ENCODE measurements at regions not wholly inside any gene's neighbourhood (a gene's known extent, or its start where the extent isn't known, plus 50 kb on each side); places are given as distances from the start of the nearest gene placed in this dataset.

DNA sequence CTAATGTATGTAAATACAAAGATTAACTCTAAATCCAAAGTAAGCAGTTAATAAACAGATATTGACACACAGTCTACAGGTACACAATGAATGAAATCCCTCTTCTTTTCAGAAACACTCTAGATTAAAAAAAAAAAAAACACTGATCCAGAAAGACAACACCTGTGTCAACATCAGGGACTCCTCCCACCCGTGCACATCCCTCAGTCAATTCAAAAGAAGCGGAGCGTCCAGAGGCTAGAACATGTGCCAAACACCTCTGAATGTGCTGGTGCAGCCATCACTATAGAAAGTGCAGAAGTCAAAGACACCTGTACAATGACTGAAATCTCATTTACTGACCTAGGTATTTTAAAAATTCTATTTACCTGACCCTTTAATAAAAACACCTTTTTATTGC lies 622.6 kb upstream of the ID2 start:
- Histone ChIP-seq H3K9ac (ENCODE audit: low read depth, low read length) (no peak overlapping the region), H3K4me2 (ENCODE audit: low read length) (no peak overlapping the region), H3K36me3 (ENCODE audit: insufficient read depth, low read length) (no peaks in the 10 kb centered on the region), H3K4me1 (ENCODE audit: control insufficient read depth, insufficient read depth, low read length) (no peaks in the 10 kb centered on the region), H3K9me3 (replicated peaks; ENCODE audit: low read length) (no peaks in the 10 kb centered on the region), H3K4me3 (ENCODE audit: low read length) (no peak overlapping the region), H3K27me3 (ENCODE audit: control insufficient read depth, insufficient read depth, low read length) (no peaks in the 10 kb centered on the region)

GRCh38 chr2:8059794-8060193 lies 622.1 kb upstream of the ID2 start:
- no peak overlapping the region for H3K4me2 ChIP-seq (ENCODE audit: low read length)
- H3K27me3 ChIP-seq (ENCODE audit: control insufficient read depth, insufficient read depth, low read length): no peaks in the 10 kb centered on the region
- H3K9me3 ChIP-seq (replicated peaks; ENCODE audit: low read length): no peaks in the 10 kb centered on the region
- H3K4me1 ChIP-seq (ENCODE audit: control insufficient read depth, insufficient read depth, low read length): no peaks in the 10 kb centered on the region
- no peak overlapping the region for H3K4me3 ChIP-seq (ENCODE audit: low read length)
- no peak overlapping the region for H3K9ac ChIP-seq (ENCODE audit: low read depth, low read length)
- no peaks in the 10 kb centered on the region for H3K36me3 ChIP-seq (ENCODE audit: insufficient read depth, low read length)

DNA sequence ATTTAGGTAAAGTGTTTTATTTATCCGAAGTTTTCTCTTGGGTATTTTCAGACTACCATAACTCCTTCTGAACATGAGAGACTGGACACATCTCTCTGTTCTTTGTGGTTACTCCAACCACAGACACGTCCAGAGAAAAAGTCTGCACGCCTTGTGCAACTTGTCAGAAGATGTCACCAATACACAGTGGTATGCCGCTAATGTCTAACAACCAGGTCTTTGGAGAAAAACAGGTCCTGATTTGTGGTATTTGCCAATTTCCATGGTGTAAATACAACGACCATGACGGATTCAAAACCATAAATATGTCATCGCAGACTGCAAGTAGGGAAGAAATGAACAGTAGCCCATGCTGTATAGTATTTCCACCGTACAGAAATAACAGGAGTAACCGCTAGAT lies 620.6 kb upstream of the ID2 start:
- H3K9ac ChIP-seq (ENCODE audit: low read depth, low read length): no peak overlapping the region
- H3K4me2 ChIP-seq (ENCODE audit: low read length): no peak overlapping the region
- no peaks in the 10 kb centered on the region for H3K4me1 ChIP-seq (ENCODE audit: control insufficient read depth, insufficient read depth, low read length)
- H3K36me3 ChIP-seq (ENCODE audit: insufficient read depth, low read length): no peaks in the 10 kb centered on the region
- no peak overlapping the region for H3K4me3 ChIP-seq (ENCODE audit: low read length)
- no peaks in the 10 kb centered on the region for H3K27me3 ChIP-seq (ENCODE audit: control insufficient read depth, insufficient read depth, low read length)
- no peaks in the 10 kb centered on the region for H3K9me3 ChIP-seq (replicated peaks; ENCODE audit: low read length)

DNA sequence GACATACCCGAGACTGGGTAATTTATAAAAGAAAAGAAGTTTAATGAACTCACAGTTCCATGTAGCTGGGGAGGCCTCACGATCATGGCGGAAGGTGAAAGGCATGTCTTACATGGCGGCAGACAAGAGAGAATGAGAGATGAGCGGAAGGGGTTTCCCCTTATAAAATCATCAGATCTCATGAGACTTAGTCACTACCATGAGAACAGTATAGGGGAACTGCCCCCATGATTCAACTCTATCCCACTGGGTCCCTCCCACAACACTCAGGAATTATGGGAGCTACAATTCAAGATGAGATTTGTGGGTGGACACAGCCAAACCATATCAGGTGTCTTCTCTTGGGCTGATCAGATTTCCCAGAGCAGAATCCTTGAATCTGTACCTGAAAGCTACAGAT lies 617.3 kb upstream of the ID2 start:
- Histone ChIP-seq H3K9ac (ENCODE audit: low read depth, low read length) (no peak overlapping the region), H3K36me3 (ENCODE audit: insufficient read depth, low read length) (no peaks in the 10 kb centered on the region), H3K4me3 (ENCODE audit: low read length) (no peak overlapping the region), H3K9me3 (replicated peaks; ENCODE audit: low read length) (no peaks in the 10 kb centered on the region), H3K27me3 (ENCODE audit: control insufficient read depth, insufficient read depth, low read length) (no peaks in the 10 kb centered on the region), H3K4me2 (ENCODE audit: low read length) (no peak overlapping the region), H3K4me1 (ENCODE audit: control insufficient read depth, insufficient read depth, low read length) (no peaks in the 10 kb centered on the region)

DNA sequence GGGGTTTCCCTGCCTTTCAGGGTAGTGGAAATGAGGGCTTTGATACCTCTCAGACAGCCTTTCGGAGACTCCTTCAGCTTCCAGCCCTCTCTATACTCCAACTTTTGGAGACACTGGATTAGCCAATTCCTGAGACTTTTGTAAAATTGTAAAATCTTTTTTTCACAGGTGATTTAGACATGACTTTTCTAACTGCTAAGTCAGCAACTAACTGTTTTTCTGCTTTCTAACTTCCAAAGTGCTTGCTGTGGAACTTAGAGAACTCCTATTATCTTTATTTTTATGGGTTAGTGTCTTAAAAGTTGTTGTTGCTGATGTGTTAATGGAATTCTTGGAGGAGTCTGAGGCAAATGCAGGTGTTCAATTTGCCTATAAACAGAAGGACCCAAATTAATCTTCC lies 616.7 kb upstream of the ID2 start:
- no peaks in the 10 kb centered on the region for H3K36me3 ChIP-seq (ENCODE audit: insufficient read depth, low read length)
- H3K4me2 ChIP-seq (ENCODE audit: low read length): no peak overlapping the region
- no peak overlapping the region for H3K9ac ChIP-seq (ENCODE audit: low read depth, low read length)
- no peak overlapping the region for H3K4me3 ChIP-seq (ENCODE audit: low read length)
- no peaks in the 10 kb centered on the region for H3K27me3 ChIP-seq (ENCODE audit: control insufficient read depth, insufficient read depth, low read length)
- H3K4me1 ChIP-seq (ENCODE audit: control insufficient read depth, insufficient read depth, low read length): no peaks in the 10 kb centered on the region
- no peaks in the 10 kb centered on the region for H3K9me3 ChIP-seq (replicated peaks; ENCODE audit: low read length)

DNA sequence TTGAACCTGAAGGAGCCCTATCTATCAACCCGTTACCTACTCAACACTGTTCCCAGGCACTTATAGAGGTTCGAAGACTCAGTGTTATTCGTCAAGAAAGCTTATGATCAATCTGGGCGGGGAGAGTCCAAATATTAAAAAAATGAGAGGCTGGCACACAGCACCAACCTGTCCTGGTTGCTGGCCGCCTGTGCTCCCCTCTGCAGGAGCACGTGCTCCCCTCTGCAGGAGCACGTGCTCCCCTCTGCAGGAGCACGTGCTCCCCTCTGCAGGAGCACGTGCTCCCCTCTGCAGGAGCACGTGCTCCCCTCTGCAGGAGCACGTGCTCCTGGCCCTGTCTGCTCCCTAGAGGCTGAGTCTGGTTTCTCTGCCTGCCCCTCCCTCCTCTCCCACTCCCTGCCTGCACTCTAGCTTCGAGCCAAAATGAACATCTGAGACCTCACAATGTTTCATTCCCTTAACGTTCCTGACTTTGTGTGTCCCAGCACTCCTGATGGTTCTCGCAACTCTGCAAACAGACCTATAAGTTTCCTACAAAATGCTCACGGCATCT lies 614.0 kb upstream of the ID2 start:
- Histone ChIP-seq H3K9ac (ENCODE audit: low read depth, low read length) (no peak overlapping the region), H3K4me1 (ENCODE audit: control insufficient read depth, insufficient read depth, low read length) (no peaks in the 10 kb centered on the region), H3K27me3 (ENCODE audit: control insufficient read depth, insufficient read depth, low read length) (no peaks in the 10 kb centered on the region), H3K36me3 (ENCODE audit: insufficient read depth, low read length) (no peaks in the 10 kb centered on the region), H3K4me3 (ENCODE audit: low read length) (no peak overlapping the region), H3K9me3 (replicated peaks; ENCODE audit: low read length) (no peaks in the 10 kb centered on the region), H3K4me2 (ENCODE audit: low read length) (no peak overlapping the region)

- no peaks in the 10 kb centered on the region for H3K27me3 ChIP-seq (ENCODE audit: control insufficient read depth, insufficient read depth, low read length)
- H3K9ac ChIP-seq (ENCODE audit: low read depth, low read length): no peak overlapping the region
- H3K36me3 ChIP-seq (ENCODE audit: insufficient read depth, low read length): no peaks in the 10 kb centered on the region
- H3K4me1 ChIP-seq (ENCODE audit: control insufficient read depth, insufficient read depth, low read length): no peaks in the 10 kb centered on the region
- no peak overlapping the region for H3K4me2 ChIP-seq (ENCODE audit: low read length)
- no peaks in the 10 kb centered on the region for H3K9me3 ChIP-seq (replicated peaks; ENCODE audit: low read length)
- no peak overlapping the region for H3K4me3 ChIP-seq (ENCODE audit: low read length)
Observed at GRCh38 chr2:8072907-8073306, 608.9 kb upstream of the ID2 start.

- Histone ChIP-seq H3K36me3 (ENCODE audit: insufficient read depth, low read length) (no peaks in the 10 kb centered on the region), H3K27me3 (ENCODE audit: control insufficient read depth, insufficient read depth, low read length) (no peaks in the 10 kb centered on the region), H3K9ac (ENCODE audit: low read depth, low read length) (no peak overlapping the region), H3K9me3 (replicated peaks; ENCODE audit: low read length) (no peaks in the 10 kb centered on the region), H3K4me3 (ENCODE audit: low read length) (no peak overlapping the region), H3K4me2 (ENCODE audit: low read length) (no peak overlapping the region), H3K4me1 (ENCODE audit: control insufficient read depth, insufficient read depth, low read length) (no peaks in the 10 kb centered on the region)
Observed at GRCh38 chr2:8073916-8074315, 607.9 kb upstream of the ID2 start.

GRCh38 chr2:8076448-8077342 lies 605.2 kb upstream of the ID2 start:
- Histone ChIP-seq H3K4me1 (ENCODE audit: control insufficient read depth, insufficient read depth, low read length) (no peaks in the 10 kb centered on the region), H3K36me3 (ENCODE audit: insufficient read depth, low read length) (no peaks in the 10 kb centered on the region), H3K4me3 (ENCODE audit: low read length) (no peak overlapping the region), H3K9me3 (replicated peaks; ENCODE audit: low read length) (no peaks in the 10 kb centered on the region), H3K27me3 (ENCODE audit: control insufficient read depth, insufficient read depth, low read length) (peaks cover 7% of the 10 kb centered on the region), H3K4me2 (ENCODE audit: low read length) (no peak overlapping the region), H3K9ac (ENCODE audit: low read depth, low read length) (no peak overlapping the region)

GRCh38 chr2:8078705-8079104 lies 603.2 kb upstream of the ID2 start:
- H3K9me3 ChIP-seq (replicated peaks; ENCODE audit: low read length): no peaks in the 10 kb centered on the region
- H3K4me2 ChIP-seq (ENCODE audit: low read length): no peak overlapping the region
- H3K4me3 ChIP-seq (ENCODE audit: low read length): no peak overlapping the region
- H3K9ac ChIP-seq (ENCODE audit: low read depth, low read length): no peak overlapping the region
- H3K36me3 ChIP-seq (ENCODE audit: insufficient read depth, low read length): no peaks in the 10 kb centered on the region
- H3K27me3 ChIP-seq (ENCODE audit: control insufficient read depth, insufficient read depth, low read length): peaks cover 7% of the 10 kb centered on the region
- H3K4me1 ChIP-seq (ENCODE audit: control insufficient read depth, insufficient read depth, low read length): no peaks in the 10 kb centered on the region

DNA sequence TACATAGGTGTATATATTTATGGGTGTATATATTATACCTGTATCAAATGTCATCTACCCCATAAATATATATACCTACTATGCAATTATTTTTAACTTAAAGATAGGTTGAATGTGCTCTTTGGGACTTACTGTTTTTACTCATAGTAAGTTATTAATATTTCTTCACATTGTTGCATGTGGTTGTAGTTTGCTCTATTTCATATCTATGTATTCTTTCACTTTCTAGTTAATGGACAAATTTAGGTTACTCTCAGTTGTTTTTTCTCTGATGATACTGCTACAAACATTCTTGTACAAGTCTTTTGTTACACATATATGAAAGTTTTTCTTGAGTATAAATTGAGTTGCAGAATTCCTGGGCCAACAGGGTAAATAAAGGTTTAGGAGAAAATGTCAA lies 601.8 kb upstream of the ID2 start:
- H3K4me2 ChIP-seq (ENCODE audit: low read length): no peak overlapping the region
- no peaks in the 10 kb centered on the region for H3K36me3 ChIP-seq (ENCODE audit: insufficient read depth, low read length)
- H3K4me3 ChIP-seq (ENCODE audit: low read length): no peak overlapping the region
- H3K9me3 ChIP-seq (replicated peaks; ENCODE audit: low read length): no peaks in the 10 kb centered on the region
- no peak overlapping the region for H3K9ac ChIP-seq (ENCODE audit: low read depth, low read length)
- peaks cover 7% of the 10 kb centered on the region for H3K27me3 ChIP-seq (ENCODE audit: control insufficient read depth, insufficient read depth, low read length)
- H3K4me1 ChIP-seq (ENCODE audit: control insufficient read depth, insufficient read depth, low read length): no peaks in the 10 kb centered on the region

- H3K9ac ChIP-seq (ENCODE audit: low read depth, low read length): no peak overlapping the region
- peaks cover 2% of the 10 kb centered on the region for H3K4me1 ChIP-seq (ENCODE audit: control insufficient read depth, insufficient read depth, low read length)
- H3K4me3 ChIP-seq (ENCODE audit: low read length): no peak overlapping the region
- H3K4me2 ChIP-seq (ENCODE audit: low read length): no peak overlapping the region
- no peaks in the 10 kb centered on the region for H3K36me3 ChIP-seq (ENCODE audit: insufficient read depth, low read length)
- peaks cover 7% of the 10 kb centered on the region for H3K27me3 ChIP-seq (ENCODE audit: control insufficient read depth, insufficient read depth, low read length)
- no peaks in the 10 kb centered on the region for H3K9me3 ChIP-seq (replicated peaks; ENCODE audit: low read length)
Observed at GRCh38 chr2:8081130-8081529, 600.7 kb upstream of the ID2 start.

Data from skeletal muscle satellite cell (primary cell).